CD4-positive, alpha-beta T cell treated with Interleukin-12 subunit alpha and Interleukin-12 subunit beta, for 1 hour (primary cell): ENCODE measurements at regions not wholly inside any gene's neighbourhood (a gene's known extent, or its start where the extent isn't known, plus 50 kb on each side); places are given as distances from the start of the nearest gene placed in this dataset.

ENCODE experiments used
- DNase-seq: peaks from one replicate; pipeline ENCODE4 v3.0.0-alpha.2; 2020

GRCh38 chr2:118264232-118264990 is 176.1 kb downstream of the INSIG2 start:
- DNase-seq = no peak

- DNase-seq = no peak
Observed at GRCh38 chr2:118257696-118258095, 169.4 kb downstream of the INSIG2 start.

GRCh38 chr2:118255771-118256372 is 167.6 kb downstream of the INSIG2 start:
- no peak for DNase-seq

GRCh38 chr2:118255301-118255700 is 167.0 kb downstream of the INSIG2 start:
- DNase-seq = no peak

- no peak for DNase-seq
Observed at GRCh38 chr2:118254116-118254515, 165.8 kb downstream of the INSIG2 start.

- DNase-seq = no peak
Observed at GRCh38 chr2:118251427-118251826, 163.2 kb downstream of the INSIG2 start.

- no peak for DNase-seq
Observed at GRCh38 chr2:118250463-118250862, 162.2 kb downstream of the INSIG2 start.

GRCh38 chr2:118250001-118250400 is 161.7 kb downstream of the INSIG2 start:
- DNase-seq = no peak

- DNase-seq = no peak
Observed at GRCh38 chr2:118249531-118249930, 161.3 kb downstream of the INSIG2 start.

- no peak for DNase-seq
Observed at GRCh38 chr2:118246726-118247125, 158.5 kb downstream of the INSIG2 start.

GRCh38 chr2:118246079-118246478 is 157.8 kb downstream of the INSIG2 start:
- DNase-seq = no peak

GRCh38 chr2:118244686-118245085 is 156.4 kb downstream of the INSIG2 start:
- DNase-seq = no peak

- DNase-seq = no peak
Observed at GRCh38 chr2:118243031-118243430, 154.8 kb downstream of the INSIG2 start.

- no peak for DNase-seq
Observed at GRCh38 chr2:118242216-118242615, 153.9 kb downstream of the INSIG2 start.

- DNase-seq = no peak
Observed at GRCh38 chr2:118241128-118241527, 152.9 kb downstream of the INSIG2 start.

GRCh38 chr2:118240276-118240675 is 152.0 kb downstream of the INSIG2 start:
- DNase-seq = no peak

- DNase-seq = no peak
Observed at GRCh38 chr2:118239284-118239683, 151.0 kb downstream of the INSIG2 start.

- no peak for DNase-seq
Observed at GRCh38 chr2:118237451-118237850, 149.2 kb downstream of the INSIG2 start.

- DNase-seq = no peak
Observed at GRCh38 chr2:118232796-118233195, 144.5 kb downstream of the INSIG2 start.

GRCh38 chr2:118232391-118232790 is 144.1 kb downstream of the INSIG2 start:
- no peak for DNase-seq

- no peak for DNase-seq
Observed at GRCh38 chr2:118231759-118232158, 143.5 kb downstream of the INSIG2 start.

GRCh38 chr2:118227698-118228508 is 139.6 kb downstream of the INSIG2 start:
- DNase-seq = no peak

- DNase-seq = no peak
Observed at GRCh38 chr2:118225666-118226065, 137.4 kb downstream of the INSIG2 start.

- no peak for DNase-seq
Observed at GRCh38 chr2:118224895-118225311, 136.6 kb downstream of the INSIG2 start.
